ENCODE measurements at regions not wholly inside any gene's neighbourhood (a gene's known extent, or its start where the extent isn't known, plus 50 kb on each side); places are given as distances from the start of the nearest gene placed in this dataset.

- no peak overlapping the region for H3K4me3 ChIP-seq (ENCODE audit: low read depth, low read length)
- DNase-seq (ENCODE audit: low read depth): no peak
- TF ChIP-seq, protein P1, sequence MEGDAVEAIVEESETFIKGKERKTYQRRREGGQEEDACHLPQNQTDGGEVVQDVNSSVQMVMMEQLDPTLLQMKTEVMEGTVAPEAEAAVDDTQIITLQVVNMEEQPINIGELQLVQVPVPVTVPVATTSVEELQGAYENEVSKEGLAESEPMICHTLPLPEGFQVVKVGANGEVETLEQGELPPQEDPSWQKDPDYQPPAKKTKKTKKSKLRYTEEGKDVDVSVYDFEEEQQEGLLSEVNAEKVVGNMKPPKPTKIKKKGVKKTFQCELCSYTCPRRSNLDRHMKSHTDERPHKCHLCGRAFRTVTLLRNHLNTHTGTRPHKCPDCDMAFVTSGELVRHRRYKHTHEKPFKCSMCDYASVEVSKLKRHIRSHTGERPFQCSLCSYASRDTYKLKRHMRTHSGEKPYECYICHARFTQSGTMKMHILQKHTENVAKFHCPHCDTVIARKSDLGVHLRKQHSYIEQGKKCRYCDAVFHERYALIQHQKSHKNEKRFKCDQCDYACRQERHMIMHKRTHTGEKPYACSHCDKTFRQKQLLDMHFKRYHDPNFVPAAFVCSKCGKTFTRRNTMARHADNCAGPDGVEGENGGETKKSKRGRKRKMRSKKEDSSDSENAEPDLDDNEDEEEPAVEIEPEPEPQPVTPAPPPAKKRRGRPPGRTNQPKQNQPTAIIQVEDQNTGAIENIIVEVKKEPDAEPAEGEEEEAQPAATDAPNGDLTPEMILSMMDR (conservative IDR thresholded peaks at IDR 0.05; ENCODE audit: low read depth, low read length): no peak
These were observed 366.5 kb upstream of the POU3F2 start for GRCh38 chr6:98467902-98468301.

DNA sequence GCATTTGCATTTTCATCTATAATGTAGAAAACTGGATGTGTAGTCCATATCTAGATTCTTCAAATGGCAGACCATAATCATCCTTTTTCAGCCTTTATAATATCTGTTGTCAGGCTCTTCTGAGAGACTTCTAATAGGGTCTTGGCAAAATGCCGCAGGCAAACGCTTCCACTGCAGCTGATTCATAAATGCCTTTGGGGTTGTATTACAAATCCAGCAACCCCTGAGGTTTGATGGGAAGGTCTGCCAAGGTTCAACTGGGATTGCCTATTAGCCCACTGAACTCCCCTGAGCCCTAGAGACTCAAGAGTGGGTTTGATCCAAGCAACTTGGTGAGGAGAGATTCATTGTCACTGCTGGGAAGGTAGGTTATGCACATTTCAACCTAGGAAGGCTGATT is 365.2 kb upstream of the POU3F2 start:
- H3K4me3 ChIP-seq (ENCODE audit: low read depth, low read length): no peak overlapping the region

GRCh38 chr6:98470821-98471220 is 363.6 kb upstream of the POU3F2 start:
- TF ChIP-seq, protein P1 (conservative IDR thresholded peaks at IDR 0.05; ENCODE audit: low read depth, low read length): no peak

More for the DNA sequence above, 365.2 kb upstream of the POU3F2 start:
- no peak for DNase-seq (ENCODE audit: low read depth)
- TF ChIP-seq, protein P1 (conservative IDR thresholded peaks at IDR 0.05; ENCODE audit: low read depth, low read length): no peak

DNA sequence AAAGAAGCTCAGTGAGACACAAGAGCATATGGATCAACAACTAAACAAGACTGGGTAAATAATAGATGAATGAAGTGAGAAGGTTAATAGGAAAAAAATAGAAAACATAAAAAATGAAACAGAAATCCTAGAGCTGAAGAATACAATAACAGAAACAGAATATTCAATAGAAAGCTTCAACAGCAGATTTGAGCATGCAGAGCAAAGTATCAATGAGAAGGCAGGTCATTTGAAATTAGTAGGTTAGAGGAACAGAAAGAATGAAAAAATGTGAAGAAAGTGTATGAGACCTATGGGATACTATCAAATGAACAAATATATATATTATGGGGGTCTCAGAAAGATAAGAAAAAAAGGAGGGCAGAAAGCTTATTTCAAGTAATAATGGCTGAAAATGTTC is 362.9 kb upstream of the POU3F2 start:
- H3K4me3 ChIP-seq (ENCODE audit: low read depth, low read length): no peak overlapping the region
- TF ChIP-seq, protein P1 (conservative IDR thresholded peaks at IDR 0.05; ENCODE audit: low read depth, low read length): no peak
- DNase-seq (ENCODE audit: low read depth): no peak

More at GRCh38 chr6:98470821-98471220, 363.6 kb upstream of the POU3F2 start:
- H3K4me3 ChIP-seq (ENCODE audit: low read depth, low read length): no peak overlapping the region
- no peak for DNase-seq (ENCODE audit: low read depth)

DNA sequence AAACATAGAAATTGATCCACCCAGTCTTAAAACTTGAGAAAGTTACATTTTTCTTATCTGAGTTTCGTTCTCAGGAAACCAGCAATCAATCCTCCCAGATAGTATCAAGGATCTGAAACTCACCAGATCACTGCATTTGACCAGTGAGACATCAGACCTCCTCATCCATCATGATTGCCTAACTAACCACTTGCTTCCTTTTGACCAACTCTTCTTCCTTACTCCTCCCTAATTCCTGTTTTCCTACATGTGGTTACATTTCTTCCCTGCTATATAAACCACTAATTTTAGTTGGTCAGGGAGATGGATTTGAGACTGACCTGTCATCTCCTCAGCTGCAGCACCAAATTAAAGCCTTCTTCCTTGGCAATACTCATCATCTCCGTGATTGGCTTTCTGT is 357.1 kb upstream of the POU3F2 start:
- no peak for DNase-seq (ENCODE audit: low read depth)
- TF ChIP-seq, protein P1 (conservative IDR thresholded peaks at IDR 0.05; ENCODE audit: low read depth, low read length): no peak
- no peak overlapping the region for H3K4me3 ChIP-seq (ENCODE audit: low read depth, low read length)

DNA sequence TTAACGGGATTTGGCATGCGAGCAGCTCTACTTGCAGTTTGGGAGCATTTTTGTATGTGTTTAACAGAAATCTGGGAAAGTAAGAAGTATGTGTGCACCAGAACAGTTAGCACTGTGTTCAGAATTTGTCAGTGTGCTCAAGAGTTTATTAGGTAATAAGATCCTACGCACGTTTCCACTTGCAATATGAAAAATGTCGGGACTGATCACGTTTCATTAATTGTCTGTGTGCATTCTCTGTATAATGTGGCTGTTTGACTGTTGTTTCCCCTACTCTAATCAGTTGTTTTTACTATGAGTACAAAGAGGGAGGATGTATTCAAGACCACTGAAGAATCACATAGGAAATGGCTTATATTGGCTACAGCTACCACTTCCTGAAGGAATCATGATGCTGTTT is 349.7 kb upstream of the POU3F2 start:
- TF ChIP-seq, protein P1 (conservative IDR thresholded peaks at IDR 0.05; ENCODE audit: low read depth, low read length): no peak
- no peak for DNase-seq (ENCODE audit: low read depth)
- no peak overlapping the region for H3K4me3 ChIP-seq (ENCODE audit: low read depth, low read length)

DNA sequence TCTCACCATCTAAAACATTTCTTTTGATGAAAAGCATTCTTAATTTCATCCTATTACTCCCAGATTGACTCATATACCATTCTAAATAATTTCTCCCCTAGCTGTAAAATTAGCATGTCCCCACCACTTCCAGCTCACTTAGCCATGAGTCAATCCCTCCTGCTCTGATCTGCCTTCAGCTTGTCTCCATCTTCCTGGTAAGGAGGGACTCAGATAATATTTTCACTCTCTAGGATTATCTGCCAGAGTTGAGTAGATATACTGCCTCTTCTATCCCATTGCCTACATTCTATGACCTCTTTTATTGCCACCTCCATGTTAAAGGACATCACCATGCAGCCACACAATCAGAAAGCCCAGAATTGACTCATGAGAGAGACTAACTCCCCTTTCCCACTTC is 348.8 kb upstream of the POU3F2 start:
- no peak overlapping the region for H3K4me3 ChIP-seq (ENCODE audit: low read depth, low read length)
- DNase-seq (ENCODE audit: low read depth): no peak
- TF ChIP-seq, protein P1 (conservative IDR thresholded peaks at IDR 0.05; ENCODE audit: low read depth, low read length): no peak

All from choroid plexus epithelial cell (primary cell).